ENCODE measurements at regions not wholly inside any gene's neighbourhood (a gene's known extent, or its start where the extent isn't known, plus 50 kb on each side); places are given as distances from the start of the nearest gene placed in this dataset.

DNA sequence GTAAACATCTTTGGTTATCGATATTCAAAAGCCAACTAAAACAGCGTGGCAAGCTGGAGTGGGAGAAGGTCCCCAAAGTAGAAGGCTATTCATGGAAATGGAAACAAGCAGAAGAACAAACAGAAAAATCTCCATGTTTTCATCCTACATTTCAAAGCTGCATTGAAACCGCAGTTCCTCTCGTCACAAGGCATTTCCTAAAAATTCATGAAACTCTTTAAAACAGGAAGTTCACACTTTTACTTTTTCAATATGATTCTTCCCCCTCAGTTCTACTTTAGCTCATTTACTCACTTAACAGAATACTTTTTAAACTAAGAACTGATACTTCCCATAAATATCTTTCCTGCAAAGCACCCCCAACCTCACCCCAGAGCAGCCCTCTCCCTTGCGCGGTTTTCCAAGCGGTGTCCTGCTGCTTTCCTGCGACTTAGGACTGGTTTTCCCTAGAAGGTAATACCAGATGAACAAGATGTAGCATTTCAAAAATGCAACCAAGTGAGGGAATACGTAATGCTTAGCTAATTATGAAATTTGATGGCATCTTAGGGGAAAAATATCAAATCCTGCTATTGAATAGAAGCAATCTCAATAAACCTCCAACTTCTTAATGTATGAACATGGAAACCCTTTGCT lies 228.3 kb upstream of the PKN2 start:
- no peaks in the 10 kb centered on the region for H3K4me1 Mint-ChIP-seq (ENCODE audit: low read depth)
- POLR2A ChIA-PET: no interaction called here

GRCh38 chr1:88457197-88457596 lies 226.9 kb upstream of the PKN2 start:
- no peak for DNase-seq
- Mint-ChIP-seq H3K9me3 (no peaks in the 10 kb centered on the region), H3K4me1 (ENCODE audit: low read depth) (no peaks in the 10 kb centered on the region), H3K27me3 (peaks cover 4% of the 10 kb centered on the region), H3K27ac (no peak overlapping the region), H3K4me3 (no peak overlapping the region), H3K36me3 (no peaks in the 10 kb centered on the region)
- intact Hi-C loops (cut with micrococcal nuclease): no loop called here
- CTCF ChIA-PET: no interaction called here
- POLR2A ChIA-PET: no interaction called here

More for the DNA sequence above, 228.3 kb upstream of the PKN2 start:
- no peak overlapping the region for H3K27ac Mint-ChIP-seq
- CTCF ChIA-PET: no interaction called here
- no peak for DNase-seq
- no peaks in the 10 kb centered on the region for H3K36me3 Mint-ChIP-seq
- intact Hi-C loops (cut with micrococcal nuclease): no loop called here
- no peaks in the 10 kb centered on the region for H3K9me3 Mint-ChIP-seq
- no peak overlapping the region for H3K4me3 Mint-ChIP-seq
- no peaks in the 10 kb centered on the region for H3K27me3 Mint-ChIP-seq

GRCh38 chr1:88461007-88461406 lies 223.1 kb upstream of the PKN2 start:
- POLR2A ChIA-PET: no interaction called here

DNA sequence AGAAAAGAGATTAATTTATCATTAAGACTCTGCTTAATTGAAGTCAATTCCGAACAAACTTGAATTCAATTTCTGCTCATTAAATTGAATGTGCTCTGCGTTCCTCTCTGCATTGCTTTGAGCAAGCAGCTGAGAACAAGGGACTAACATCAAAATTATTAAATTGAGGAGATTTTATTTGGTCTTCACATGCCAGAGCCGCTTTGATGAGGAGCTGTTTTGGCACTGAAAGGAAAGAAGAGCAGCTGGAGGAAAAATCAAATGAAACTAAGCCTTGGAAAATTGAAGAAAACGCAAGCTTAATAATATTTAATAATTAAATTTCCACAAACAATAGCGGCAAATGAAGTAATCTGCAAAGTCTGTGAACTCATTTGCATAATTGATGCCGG lies 222.0 kb upstream of the PKN2 start:
- H3K4me1 Mint-ChIP-seq (ENCODE audit: low read depth): peaks cover 2% of the 10 kb centered on the region
- peaks cover 13% of the 10 kb centered on the region for H3K27me3 Mint-ChIP-seq
- H3K9me3 Mint-ChIP-seq: no peaks in the 10 kb centered on the region
- intact Hi-C loops (cut with micrococcal nuclease): no loop called here
- ChIA-PET POLR2A (no interaction called here), CTCF (interaction anchor here (1.2 kb wide), 1 partner anchor 11 kb away, joined by 3 read pairs; no protein-coding TSS in a partner anchor)
- H3K27ac Mint-ChIP-seq: no peak overlapping the region
- no peaks in the 10 kb centered on the region for H3K36me3 Mint-ChIP-seq
- no peak overlapping the region for H3K4me3 Mint-ChIP-seq
- DNase-seq: no peak

More at GRCh38 chr1:88461007-88461406, 223.1 kb upstream of the PKN2 start:
- H3K27me3 Mint-ChIP-seq: peaks cover 13% of the 10 kb centered on the region
- no peak overlapping the region for H3K27ac Mint-ChIP-seq
- no peak overlapping the region for H3K4me3 Mint-ChIP-seq
- DNase-seq: no peak
- H3K36me3 Mint-ChIP-seq: no peaks in the 10 kb centered on the region
- intact Hi-C loops (cut with micrococcal nuclease): no loop called here
- no peaks in the 10 kb centered on the region for H3K9me3 Mint-ChIP-seq
- H3K4me1 Mint-ChIP-seq (ENCODE audit: low read depth): peaks cover 2% of the 10 kb centered on the region
- CTCF ChIA-PET: interaction anchor here (1.2 kb wide), 1 partner anchor 13 kb away, joined by 3 read pairs; no protein-coding TSS in a partner anchor

DNA sequence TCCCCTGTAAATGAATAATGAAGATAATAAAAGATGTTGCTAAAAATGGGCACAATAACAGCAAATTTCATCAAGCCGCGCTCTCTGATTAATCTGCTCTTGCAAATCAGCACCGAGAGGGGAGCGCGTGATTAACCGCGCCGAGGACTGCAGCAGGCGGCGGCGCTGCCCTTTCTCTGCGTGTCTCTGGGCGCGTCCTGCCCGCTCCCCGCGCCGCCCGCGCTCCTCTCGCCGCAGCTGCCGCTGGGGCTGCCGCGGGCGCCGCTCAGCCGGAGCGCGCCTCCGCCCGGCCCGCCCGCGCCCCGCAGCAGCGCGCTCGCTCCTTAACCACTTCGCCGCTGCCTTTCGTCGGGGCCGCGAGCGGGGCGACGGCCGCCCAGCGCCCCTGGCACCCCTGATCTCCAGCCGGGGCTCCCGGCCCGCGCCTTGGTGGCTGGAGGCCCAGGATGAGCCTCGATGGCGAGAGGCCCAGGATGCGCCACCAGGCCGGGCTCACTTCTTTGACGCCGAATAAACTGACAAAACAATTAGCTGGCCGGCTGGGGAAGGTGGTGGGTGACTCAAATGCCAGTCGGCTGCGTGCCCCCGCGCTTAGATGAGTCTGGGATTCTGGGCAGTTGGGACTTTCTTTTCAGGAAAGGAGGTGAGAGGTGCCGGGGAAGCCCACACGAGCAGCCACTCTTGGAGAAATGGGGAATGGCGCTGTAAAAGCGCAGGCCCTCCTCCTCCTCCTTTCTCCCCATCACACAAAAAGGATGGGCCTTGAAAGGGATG lies 221.4 kb upstream of the PKN2 start:
- ChIA-PET POLR2A (no interaction called here), CTCF (interaction anchor here (1.2 kb wide), 1 partner anchor 11 kb away, joined by 3 read pairs; no protein-coding TSS in a partner anchor)
- Mint-ChIP-seq H3K36me3 (no peaks in the 10 kb centered on the region), H3K4me1 (ENCODE audit: low read depth) (peaks cover 2% of the 10 kb centered on the region), H3K27me3 (peaks cover 13% of the 10 kb centered on the region), H3K4me3 (no peak overlapping the region), H3K9me3 (peaks cover 3% of the 10 kb centered on the region), H3K27ac (no peak overlapping the region)
- intact Hi-C loops (cut with micrococcal nuclease): no loop called here
- DNase-seq: no peak

DNA sequence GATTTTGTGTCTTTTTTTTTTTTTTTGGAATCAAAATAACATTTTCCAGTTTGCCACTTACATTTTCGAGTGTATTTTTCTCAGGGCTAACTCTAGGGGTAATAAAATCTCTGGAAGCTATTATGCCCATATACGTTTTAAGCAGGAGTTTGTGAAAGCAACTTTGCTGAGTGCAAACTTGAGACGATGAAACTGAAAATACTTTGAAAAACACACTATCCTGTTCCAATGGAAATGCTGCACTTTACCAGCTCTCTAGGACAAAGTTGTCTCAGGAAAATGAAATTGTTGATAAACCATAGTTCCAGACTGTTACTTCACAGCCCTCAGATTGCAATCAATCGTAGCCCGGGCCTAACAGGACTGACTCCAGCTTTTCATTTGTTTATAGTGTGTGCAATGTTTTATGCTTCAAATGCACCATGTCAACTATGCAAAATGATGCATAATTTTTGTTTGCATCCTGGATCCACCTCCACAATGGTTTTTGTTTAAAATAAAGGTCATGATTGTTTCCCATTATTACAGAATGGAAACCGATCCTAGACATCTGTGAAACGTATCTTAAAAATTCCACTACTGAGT lies 220.6 kb upstream of the PKN2 start:
- DNase-seq: no peak
- H3K4me3 Mint-ChIP-seq: no peak overlapping the region
- no peaks in the 10 kb centered on the region for H3K36me3 Mint-ChIP-seq
- intact Hi-C loops (cut with micrococcal nuclease): no loop called here
- POLR2A ChIA-PET: no interaction called here
- H3K27me3 Mint-ChIP-seq: peaks cover 13% of the 10 kb centered on the region
- peaks cover 7% of the 10 kb centered on the region for H3K9me3 Mint-ChIP-seq
- H3K27ac Mint-ChIP-seq: no peak overlapping the region
- H3K4me1 Mint-ChIP-seq (ENCODE audit: low read depth): peaks cover 2% of the 10 kb centered on the region
- CTCF ChIA-PET: no interaction called here

GRCh38 chr1:88466011-88466410 lies 218.1 kb upstream of the PKN2 start:
- no peaks in the 10 kb centered on the region for H3K36me3 Mint-ChIP-seq
- H3K4me1 Mint-ChIP-seq (ENCODE audit: low read depth): peaks cover 2% of the 10 kb centered on the region
- H3K4me3 Mint-ChIP-seq: no peak overlapping the region
- ChIA-PET CTCF (interaction anchor here (0.7 kb wide), 1 partner anchor 23 kb away, joined by 3 read pairs; no protein-coding TSS in a partner anchor), POLR2A (interaction anchor here (0.6 kb wide), 1 partner anchor 65 kb away, joined by 4 read pairs; no protein-coding TSS in a partner anchor)
- intact Hi-C loops (cut with micrococcal nuclease): no loop called here
- DNase-seq: no peak
- peaks cover 12% of the 10 kb centered on the region for H3K27me3 Mint-ChIP-seq
- H3K9me3 Mint-ChIP-seq: peaks cover 7% of the 10 kb centered on the region
- no peak overlapping the region for H3K27ac Mint-ChIP-seq

GRCh38 chr1:88466899-88467580 lies 217.0 kb upstream of the PKN2 start:
- ChIA-PET CTCF (no interaction called here), POLR2A (no interaction called here)
- Mint-ChIP-seq H3K9me3 (peaks cover 7% of the 10 kb centered on the region), H3K4me3 (no peak overlapping the region), H3K27ac (no peak overlapping the region), H3K4me1 (ENCODE audit: low read depth) (peaks cover 2% of the 10 kb centered on the region), H3K36me3 (no peaks in the 10 kb centered on the region), H3K27me3 (peaks cover 11% of the 10 kb centered on the region)
- no peak for DNase-seq
- intact Hi-C loops (cut with micrococcal nuclease): no loop called here

DNA sequence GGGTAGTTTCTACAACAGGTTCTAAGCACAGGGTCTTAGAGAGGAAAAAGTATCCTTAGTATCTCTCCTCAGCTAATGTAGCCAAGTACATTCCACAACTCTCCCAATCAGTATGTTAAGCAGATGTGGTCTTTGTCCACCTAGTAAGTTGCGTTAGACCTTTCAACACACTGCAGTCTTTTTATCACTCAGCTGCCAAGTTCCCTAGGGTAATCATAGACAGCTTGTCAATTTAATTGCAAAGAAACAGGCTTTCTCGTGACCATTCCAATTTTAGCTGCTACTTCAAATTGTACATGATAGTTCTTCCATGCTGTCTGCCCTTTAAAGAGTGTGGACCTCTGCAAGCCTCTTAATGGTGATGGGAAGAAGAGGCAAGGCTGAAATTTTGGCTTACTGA lies 211.8 kb upstream of the PKN2 start:
- H3K36me3 Mint-ChIP-seq: no peaks in the 10 kb centered on the region
- POLR2A ChIA-PET: no interaction called here
- H3K9me3 Mint-ChIP-seq: peaks cover 7% of the 10 kb centered on the region
- intact Hi-C loops (cut with micrococcal nuclease): no loop called here
- H3K4me1 Mint-ChIP-seq (ENCODE audit: low read depth): no peaks in the 10 kb centered on the region
- H3K27me3 Mint-ChIP-seq: no peaks in the 10 kb centered on the region
- no peak overlapping the region for H3K4me3 Mint-ChIP-seq
- CTCF ChIA-PET: no interaction called here
- H3K27ac Mint-ChIP-seq: no peak overlapping the region
- no peak for DNase-seq

- no peaks in the 10 kb centered on the region for H3K4me1 Mint-ChIP-seq (ENCODE audit: low read depth)
- no peak overlapping the region for H3K4me3 Mint-ChIP-seq
- intact Hi-C loops (cut with micrococcal nuclease): no loop called here
- H3K36me3 Mint-ChIP-seq: no peaks in the 10 kb centered on the region
- no peak for DNase-seq
- no peaks in the 10 kb centered on the region for H3K27me3 Mint-ChIP-seq
- no peak overlapping the region for H3K27ac Mint-ChIP-seq
- peaks cover 3% of the 10 kb centered on the region for H3K9me3 Mint-ChIP-seq
- CTCF ChIA-PET: no interaction called here
- POLR2A ChIA-PET: no interaction called here
Measured at GRCh38 chr1:88472714-88473113, 211.4 kb upstream of the PKN2 start.

- H3K27ac Mint-ChIP-seq: no peak overlapping the region
- no peaks in the 10 kb centered on the region for H3K36me3 Mint-ChIP-seq
- DNase-seq: no peak
- POLR2A ChIA-PET: no interaction called here
- H3K4me1 Mint-ChIP-seq (ENCODE audit: low read depth): no peaks in the 10 kb centered on the region
- CTCF ChIA-PET: no interaction called here
- H3K27me3 Mint-ChIP-seq: no peaks in the 10 kb centered on the region
- no peak overlapping the region for H3K4me3 Mint-ChIP-seq
- no peaks in the 10 kb centered on the region for H3K9me3 Mint-ChIP-seq
- intact Hi-C loops (cut with micrococcal nuclease): no loop called here
Measured at GRCh38 chr1:88474555-88475304, 209.3 kb upstream of the PKN2 start.

DNA sequence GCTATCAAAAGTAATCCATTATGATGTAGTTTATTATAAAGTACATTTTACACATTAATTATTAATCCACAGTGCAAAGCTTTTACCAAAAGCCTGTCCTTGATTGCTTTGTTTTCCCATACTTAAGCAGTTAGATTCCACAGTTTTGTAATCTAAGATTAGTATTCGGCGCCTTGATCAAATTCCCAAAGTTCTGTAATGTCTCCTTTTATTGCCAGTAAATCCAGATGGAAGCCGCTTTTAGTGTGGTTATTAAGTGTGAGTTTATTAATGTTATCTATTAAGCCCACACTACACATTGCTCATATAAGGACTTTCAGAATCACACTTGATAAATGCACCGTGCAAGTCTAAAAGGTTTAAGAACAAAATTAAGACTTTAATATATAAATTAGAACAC lies 199.2 kb upstream of the PKN2 start:
- Mint-ChIP-seq H3K27ac (no peak overlapping the region), H3K9me3 (no peaks in the 10 kb centered on the region), H3K4me3 (no peak overlapping the region), H3K4me1 (ENCODE audit: low read depth) (no peaks in the 10 kb centered on the region), H3K27me3 (peaks cover 12% of the 10 kb centered on the region), H3K36me3 (no peaks in the 10 kb centered on the region)
- POLR2A ChIA-PET: no interaction called here
- CTCF ChIA-PET: no interaction called here
- DNase-seq: no peak
- intact Hi-C loops (cut with micrococcal nuclease): no loop called here

Data from activated CD4-positive, alpha-beta memory T cell treated with anti-CD3 and anti-CD28 coated beads for 36 hours (primary cell).